ENCODE measurements at regions not wholly inside any gene's neighbourhood (a gene's known extent, or its start where the extent isn't known, plus 50 kb on each side); places are given as distances from the start of the nearest gene placed in this dataset.
"Not testable (repeated sequence)": the region's sequence is repeated elsewhere in the genome, so short reads cannot be mapped to it uniquely, and the experiment has no call there.

- DNase-seq, result no peak
Observed at GRCh38 chr20:40019510-40019909, 669.5 kb downstream of the MAFB start.

- no peak for DNase-seq
Observed at GRCh38 chr20:40017765-40018164, 671.3 kb downstream of the MAFB start.

- no peak for DNase-seq
Observed at GRCh38 chr20:40016890-40017289, 672.1 kb downstream of the MAFB start.

GRCh38 chr20:40016392-40016791, 672.6 kb downstream of the MAFB start:
- DNase-seq, result no peak

- not testable (repeated sequence) for DNase-seq
Observed at GRCh38 chr20:40012026-40012425, 677.0 kb downstream of the MAFB start.

GRCh38 chr20:40010483-40010882, 678.6 kb downstream of the MAFB start:
- peak; percentile 41 for DNase-seq

- no peak for DNase-seq
Observed at GRCh38 chr20:40009542-40009941, 679.5 kb downstream of the MAFB start.

- no peak for DNase-seq
Observed at GRCh38 chr20:40008177-40008576, 680.9 kb downstream of the MAFB start.

GRCh38 chr20:40006168-40006860, 682.7 kb downstream of the MAFB start:
- DNase-seq, result no peak

GRCh38 chr20:40004092-40004491, 684.9 kb downstream of the MAFB start:
- not testable (repeated sequence) for DNase-seq

- no peak for DNase-seq
Observed at GRCh38 chr20:39993742-39994141, 695.3 kb downstream of the MAFB start.

- no peak for DNase-seq
Observed at GRCh38 chr20:39990692-39991091, 698.3 kb downstream of the MAFB start.

GRCh38 chr20:39988991-39989390, 700.0 kb downstream of the MAFB start:
- DNase-seq, result no peak

- DNase-seq, result peak; percentile 48
Observed at GRCh38 chr20:39986173-39986904, 702.7 kb downstream of the MAFB start.

- DNase-seq, result no peak
Observed at GRCh38 chr20:39985271-39985827, 703.7 kb downstream of the MAFB start.

- DNase-seq, result no peak
Observed at GRCh38 chr20:39983655-39984054, 705.4 kb downstream of the MAFB start.

- DNase-seq, result no peak
Observed at GRCh38 chr20:39983183-39983582, 705.9 kb downstream of the MAFB start.

GRCh38 chr20:39974966-39975501, 714.0 kb downstream of the MAFB start:
- no peak for DNase-seq

- DNase-seq, result no peak
Observed at GRCh38 chr20:39968495-39968894, 720.5 kb downstream of the MAFB start.

- DNase-seq, result no peak
Observed at GRCh38 chr20:39967806-39968205, 721.2 kb downstream of the MAFB start.

GRCh38 chr20:39961637-39962244, 727.3 kb downstream of the MAFB start:
- DNase-seq, result no peak

- DNase-seq, result peak; percentile 62
Observed at GRCh38 chr20:39960522-39961428, 728.3 kb downstream of the MAFB start.

All from right forelimb (tissue), 1 donor.